Liver (tissue), 8 donors: ENCODE measurements at regions not wholly inside any gene's neighbourhood (a gene's known extent, or its start where the extent isn't known, plus 50 kb on each side); places are given as distances from the start of the nearest gene placed in this dataset.

ENCODE experiments used
- DNase-seq: peaks from one replicate; pipeline ENCODE4 v3.0.0-alpha.2; 2017; ENCODE audit warnings: low spot score
- H3K27ac ChIP-seq, 2 donors: one replicate each; pipeline ENCODE4 v1.7.0; 2013; ENCODE audit warnings: inconsistent platforms in 2 of 2, low read length in 2 of 2, control low read depth in 1 of 2, low read depth in 1 of 2, mild to moderate bottlenecking in 1 of 2
- H3K27me3 ChIP-seq, 4 donors: one replicate each; pipeline versions ENCODE4 v1.6.1 to v1.7.0; 2013; ENCODE audit warnings: low read length in 3 of 4, inconsistent platforms in 1 of 4, mild to moderate bottlenecking in 1 of 4, moderate library complexity in 1 of 4; ENCODE audit not compliant: control insufficient read depth in 4 of 4, insufficient read depth in 4 of 4
- H3K36me3 ChIP-seq, 4 donors: one replicate each; pipeline versions ENCODE4 v1.6.1 to v1.7.0; 2013; ENCODE audit warnings: low read length in 3 of 4, mild to moderate bottlenecking in 3 of 4, low read depth in 1 of 4, moderate library complexity in 1 of 4; ENCODE audit not compliant: control insufficient read depth in 4 of 4, insufficient read depth in 3 of 4
- H3K4me1 ChIP-seq, 4 donors: one replicate each; pipeline versions ENCODE4 v1.6.1 to v1.7.0; 2013; ENCODE audit warnings: low read length in 3 of 4, mild to moderate bottlenecking in 3 of 4, moderate library complexity in 1 of 4; ENCODE audit not compliant: control insufficient read depth in 4 of 4, insufficient read depth in 4 of 4
- H3K4me3 ChIP-seq, 3 donors: one replicate each; pipeline versions ENCODE4 v1.6.1 to v1.7.0; 2013; ENCODE audit warnings: low read length in 3 of 3, control low read depth in 1 of 3, low read depth in 1 of 3, mild to moderate bottlenecking in 1 of 3
- H3K9ac ChIP-seq, 2 donors: one replicate each; pipeline ENCODE4 v1.7.0; 2013; ENCODE audit warnings: low read length in 2 of 2, mild to moderate bottlenecking in 2 of 2, moderate library complexity in 2 of 2, control low read depth in 1 of 2, low read depth in 1 of 2
- H3K9me3 ChIP-seq, 4 donors: one replicate each; pipeline versions ENCODE4 v1.6.1 to v1.7.0; 2013; ENCODE audit warnings: low read length in 3 of 4; ENCODE audit not compliant: control insufficient read depth in 4 of 4
- EGR1 ChIP-seq, 2 donors: IDR thresholded peaks; 2 replicates each; pipeline ENCODE4 v1.6.1; 2016 to 2018; ENCODE audit warnings: antibody characterized with exemption in 2 of 2, low read depth in 2 of 2
- FOXA1 ChIP-seq: IDR thresholded peaks from 2 replicates; pipeline ENCODE4 v1.6.1; 2016; ENCODE audit warnings: antibody characterized with exemption
- FOXA2 ChIP-seq: IDR thresholded peaks from 2 replicates; pipeline ENCODE4 v1.6.1; 2016; ENCODE audit warnings: antibody characterized with exemption
- GABPA ChIP-seq, 2 donors: IDR thresholded peaks in 1 of 2; conservative IDR thresholded peaks in 1 of 2; 2 replicates each; pipeline ENCODE4 v1.6.1; 2016; ENCODE audit warnings: antibody characterized with exemption in 2 of 2, mild to moderate bottlenecking in 1 of 2, moderate library complexity in 1 of 2
- HNF4A ChIP-seq, 2 donors: conservative IDR thresholded peaks; 2 replicates each; pipeline ENCODE4 v1.6.1; 2016; ENCODE audit warnings: antibody characterized with exemption in 2 of 2, mild to moderate bottlenecking in 2 of 2
- HNF4G ChIP-seq: IDR thresholded peaks from 2 replicates; pipeline ENCODE4 v1.6.1; 2016; ENCODE audit warnings: antibody characterized with exemption
- JUND ChIP-seq, 2 donors: IDR thresholded peaks; 2 replicates each; pipeline ENCODE4 v1.6.1; 2016; ENCODE audit warnings: antibody characterized with exemption in 2 of 2
- NR2F2 ChIP-seq: IDR thresholded peaks from 2 replicates; pipeline ENCODE4 v1.6.1; 2016; ENCODE audit warnings: antibody characterized with exemption
- RAD21 ChIP-seq, 2 donors: IDR thresholded peaks; 2 replicates each; pipeline ENCODE4 v1.6.1; 2016; ENCODE audit warnings: antibody characterized with exemption in 2 of 2, mild to moderate bottlenecking in 2 of 2
- RXRA ChIP-seq, 2 donors: IDR thresholded peaks; 2 replicates each; pipeline ENCODE4 v1.6.1; 2017 to 2018; ENCODE audit warnings: antibody characterized with exemption in 2 of 2, mild to moderate bottlenecking in 1 of 2
- SP1 ChIP-seq: IDR thresholded peaks from 2 replicates; pipeline ENCODE4 v1.6.1; 2018; ENCODE audit warnings: antibody characterized with exemption, mild to moderate bottlenecking
- TAF1 ChIP-seq: conservative IDR thresholded peaks from 2 replicates; pipeline ENCODE4 v1.6.1; 2016; ENCODE audit warnings: antibody characterized with exemption, mild to moderate bottlenecking
- YY1 ChIP-seq: IDR thresholded peaks from 2 replicates; pipeline ENCODE4 v1.6.1; 2016; ENCODE audit warnings: antibody characterized with exemption, mild to moderate bottlenecking
- WGBS: extraction: QIAGEN DNeasy Blood & Tissue Kit; methylation state at CpG from one replicate; pipeline ENCODE4 v1.1.7; 2013; 5-methylcytosine and 5-hydroxymethylcytosine counted together
- TF ChIP-seq, protein P1 (sequence below): IDR thresholded peaks from 2 replicates; pipeline ENCODE4 v1.6.1; 2016; ENCODE audit warnings: antibody characterized with exemption
- TF ChIP-seq, protein P2 (sequence below): IDR thresholded peaks from 2 replicates; pipeline ENCODE4 v1.6.1; 2016; ENCODE audit warnings: antibody characterized with exemption
- TF ChIP-seq, protein P3 (sequence below): fragments of 150-350 bp; IDR thresholded peaks from 2 replicates; pipeline ENCODE4 v1.5.1; 2017; ENCODE audit warnings: improper control_type of control experiment, low read depth, low read length; ENCODE audit not compliant: missing input control
- TF ChIP-seq, protein P4 (sequence below): IDR thresholded peaks from 2 replicates; pipeline ENCODE4 v1.6.1; 2016; ENCODE audit warnings: antibody characterized with exemption
- TF ChIP-seq, protein P5 (sequence below): IDR thresholded peaks from 2 replicates; pipeline ENCODE4 v1.6.1; 2016; ENCODE audit warnings: antibody characterized with exemption, mild to moderate bottlenecking
- donor health status: healthy.
- donor health status: healthy.
- donor health status: healthy.
- donor health status: healthy.
- donor health status: healthy.

DNA sequence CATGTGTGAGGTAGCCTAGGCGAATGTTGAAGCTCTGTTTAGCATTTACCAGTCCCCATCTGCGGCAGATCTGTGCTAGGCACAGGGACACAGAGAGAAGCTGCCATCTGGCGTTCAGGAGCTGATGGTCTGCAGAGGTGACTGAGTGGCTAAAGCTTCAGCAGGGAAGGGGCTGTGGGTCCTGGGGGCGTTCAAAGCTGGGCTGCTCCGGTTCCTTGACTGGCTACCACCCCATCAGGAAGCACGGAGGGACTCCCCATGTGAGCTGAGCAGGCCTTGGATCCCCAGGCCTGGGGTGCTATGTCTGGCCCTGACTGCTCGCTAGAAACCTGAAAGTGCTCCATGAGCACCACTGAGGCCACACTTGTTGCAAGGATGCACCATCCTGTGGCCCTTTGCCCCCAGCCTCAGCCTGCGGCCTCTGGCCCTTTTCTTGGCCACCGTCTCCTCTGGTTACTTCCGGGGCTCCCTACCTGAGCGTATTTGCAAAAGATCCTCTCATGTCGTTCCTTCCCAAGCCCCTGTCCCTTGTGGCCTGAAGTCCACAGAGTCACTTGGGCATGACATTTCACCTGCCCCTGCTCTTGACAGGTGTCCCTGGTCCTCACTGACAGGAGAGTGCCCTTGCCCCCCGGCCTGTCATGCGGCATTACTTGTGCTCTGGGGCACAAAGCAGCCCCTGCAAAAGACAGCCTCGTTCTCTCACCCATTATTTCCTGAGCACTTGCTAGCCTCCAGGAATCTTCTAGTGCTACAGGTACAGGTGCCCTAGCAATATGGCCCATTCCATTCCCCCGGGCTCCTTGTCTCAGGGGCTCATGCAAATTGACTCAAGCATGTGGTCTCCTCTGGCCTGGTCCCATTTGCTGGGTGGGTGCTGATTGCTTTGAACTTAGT lies 108.1 kb downstream of the GLRX3 start:
- Histone ChIP-seq H3K27ac (no peak overlapping the region), H3K9ac (no peak overlapping the region), H3K36me3 (no peaks in the 10 kb centered on the region), H3K4me3 (no peak overlapping the region), H3K9me3 (peaks cover 0 to 3% (median under 1%) of the 10 kb centered on the region in 4 donors), H3K27me3 (no peaks in the 10 kb centered on the region), H3K4me1 (no peaks in the 10 kb centered on the region)
- DNase-seq = no peak
- WGBS = 89% methylated on average over 16 of the region's 16 CpGs
- no peak for TF ChIP-seq NR2F2
- TF ChIP-seq, protein P1, sequence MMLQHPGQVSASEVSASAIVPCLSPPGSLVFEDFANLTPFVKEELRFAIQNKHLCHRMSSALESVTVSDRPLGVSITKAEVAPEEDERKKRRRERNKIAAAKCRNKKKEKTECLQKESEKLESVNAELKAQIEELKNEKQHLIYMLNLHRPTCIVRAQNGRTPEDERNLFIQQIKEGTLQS = no peak
- TF ChIP-seq JUND (IDR thresholded peaks at IDR 0.05) = no peak
- no peak for TF ChIP-seq HNF4A (conservative IDR thresholded peaks at IDR 0.05)
- no peak for TF ChIP-seq RAD21 (IDR thresholded peaks at IDR 0.05)
- TF ChIP-seq, protein P2, sequence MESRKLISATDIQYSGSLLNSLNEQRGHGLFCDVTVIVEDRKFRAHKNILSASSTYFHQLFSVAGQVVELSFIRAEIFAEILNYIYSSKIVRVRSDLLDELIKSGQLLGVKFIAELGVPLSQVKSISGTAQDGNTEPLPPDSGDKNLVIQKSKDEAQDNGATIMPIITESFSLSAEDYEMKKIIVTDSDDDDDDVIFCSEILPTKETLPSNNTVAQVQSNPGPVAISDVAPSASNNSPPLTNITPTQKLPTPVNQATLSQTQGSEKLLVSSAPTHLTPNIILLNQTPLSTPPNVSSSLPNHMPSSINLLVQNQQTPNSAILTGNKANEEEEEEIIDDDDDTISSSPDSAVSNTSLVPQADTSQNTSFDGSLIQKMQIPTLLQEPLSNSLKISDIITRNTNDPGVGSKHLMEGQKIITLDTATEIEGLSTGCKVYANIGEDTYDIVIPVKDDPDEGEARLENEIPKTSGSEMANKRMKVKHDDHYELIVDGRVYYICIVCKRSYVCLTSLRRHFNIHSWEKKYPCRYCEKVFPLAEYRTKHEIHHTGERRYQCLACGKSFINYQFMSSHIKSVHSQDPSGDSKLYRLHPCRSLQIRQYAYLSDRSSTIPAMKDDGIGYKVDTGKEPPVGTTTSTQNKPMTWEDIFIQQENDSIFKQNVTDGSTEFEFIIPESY = no peak
- TF ChIP-seq, protein P3, sequence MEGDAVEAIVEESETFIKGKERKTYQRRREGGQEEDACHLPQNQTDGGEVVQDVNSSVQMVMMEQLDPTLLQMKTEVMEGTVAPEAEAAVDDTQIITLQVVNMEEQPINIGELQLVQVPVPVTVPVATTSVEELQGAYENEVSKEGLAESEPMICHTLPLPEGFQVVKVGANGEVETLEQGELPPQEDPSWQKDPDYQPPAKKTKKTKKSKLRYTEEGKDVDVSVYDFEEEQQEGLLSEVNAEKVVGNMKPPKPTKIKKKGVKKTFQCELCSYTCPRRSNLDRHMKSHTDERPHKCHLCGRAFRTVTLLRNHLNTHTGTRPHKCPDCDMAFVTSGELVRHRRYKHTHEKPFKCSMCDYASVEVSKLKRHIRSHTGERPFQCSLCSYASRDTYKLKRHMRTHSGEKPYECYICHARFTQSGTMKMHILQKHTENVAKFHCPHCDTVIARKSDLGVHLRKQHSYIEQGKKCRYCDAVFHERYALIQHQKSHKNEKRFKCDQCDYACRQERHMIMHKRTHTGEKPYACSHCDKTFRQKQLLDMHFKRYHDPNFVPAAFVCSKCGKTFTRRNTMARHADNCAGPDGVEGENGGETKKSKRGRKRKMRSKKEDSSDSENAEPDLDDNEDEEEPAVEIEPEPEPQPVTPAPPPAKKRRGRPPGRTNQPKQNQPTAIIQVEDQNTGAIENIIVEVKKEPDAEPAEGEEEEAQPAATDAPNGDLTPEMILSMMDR = no peak
- no peak for TF ChIP-seq EGR1 (IDR thresholded peaks at IDR 0.05; ENCODE audit: low read depth in 2 of 2)
- no peak for TF ChIP-seq YY1
- no peak for TF ChIP-seq RXRA (IDR thresholded peaks at IDR 0.05)
- TF ChIP-seq SP1 = no peak
- no peak for TF ChIP-seq TAF1
- TF ChIP-seq GABPA (IDR thresholded peaks at IDR 0.05 in 1 of 2, conservative IDR thresholded peaks at IDR 0.05 in 1 of 2) = no peak
- TF ChIP-seq FOXA1 = no peak
- TF ChIP-seq HNF4G = no peak
- TF ChIP-seq FOXA2 = no peak
- TF ChIP-seq, protein P4, sequence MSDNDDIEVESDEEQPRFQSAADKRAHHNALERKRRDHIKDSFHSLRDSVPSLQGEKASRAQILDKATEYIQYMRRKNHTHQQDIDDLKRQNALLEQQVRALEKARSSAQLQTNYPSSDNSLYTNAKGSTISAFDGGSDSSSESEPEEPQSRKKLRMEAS = no peak
- TF ChIP-seq, protein P5, sequence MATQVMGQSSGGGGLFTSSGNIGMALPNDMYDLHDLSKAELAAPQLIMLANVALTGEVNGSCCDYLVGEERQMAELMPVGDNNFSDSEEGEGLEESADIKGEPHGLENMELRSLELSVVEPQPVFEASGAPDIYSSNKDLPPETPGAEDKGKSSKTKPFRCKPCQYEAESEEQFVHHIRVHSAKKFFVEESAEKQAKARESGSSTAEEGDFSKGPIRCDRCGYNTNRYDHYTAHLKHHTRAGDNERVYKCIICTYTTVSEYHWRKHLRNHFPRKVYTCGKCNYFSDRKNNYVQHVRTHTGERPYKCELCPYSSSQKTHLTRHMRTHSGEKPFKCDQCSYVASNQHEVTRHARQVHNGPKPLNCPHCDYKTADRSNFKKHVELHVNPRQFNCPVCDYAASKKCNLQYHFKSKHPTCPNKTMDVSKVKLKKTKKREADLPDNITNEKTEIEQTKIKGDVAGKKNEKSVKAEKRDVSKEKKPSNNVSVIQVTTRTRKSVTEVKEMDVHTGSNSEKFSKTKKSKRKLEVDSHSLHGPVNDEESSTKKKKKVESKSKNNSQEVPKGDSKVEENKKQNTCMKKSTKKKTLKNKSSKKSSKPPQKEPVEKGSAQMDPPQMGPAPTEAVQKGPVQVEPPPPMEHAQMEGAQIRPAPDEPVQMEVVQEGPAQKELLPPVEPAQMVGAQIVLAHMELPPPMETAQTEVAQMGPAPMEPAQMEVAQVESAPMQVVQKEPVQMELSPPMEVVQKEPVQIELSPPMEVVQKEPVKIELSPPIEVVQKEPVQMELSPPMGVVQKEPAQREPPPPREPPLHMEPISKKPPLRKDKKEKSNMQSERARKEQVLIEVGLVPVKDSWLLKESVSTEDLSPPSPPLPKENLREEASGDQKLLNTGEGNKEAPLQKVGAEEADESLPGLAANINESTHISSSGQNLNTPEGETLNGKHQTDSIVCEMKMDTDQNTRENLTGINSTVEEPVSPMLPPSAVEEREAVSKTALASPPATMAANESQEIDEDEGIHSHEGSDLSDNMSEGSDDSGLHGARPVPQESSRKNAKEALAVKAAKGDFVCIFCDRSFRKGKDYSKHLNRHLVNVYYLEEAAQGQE = no peak
